ENCODE measurements at regions not wholly inside any gene's neighbourhood (a gene's known extent, or its start where the extent isn't known, plus 50 kb on each side); places are given as distances from the start of the nearest gene placed in this dataset.

DNA sequence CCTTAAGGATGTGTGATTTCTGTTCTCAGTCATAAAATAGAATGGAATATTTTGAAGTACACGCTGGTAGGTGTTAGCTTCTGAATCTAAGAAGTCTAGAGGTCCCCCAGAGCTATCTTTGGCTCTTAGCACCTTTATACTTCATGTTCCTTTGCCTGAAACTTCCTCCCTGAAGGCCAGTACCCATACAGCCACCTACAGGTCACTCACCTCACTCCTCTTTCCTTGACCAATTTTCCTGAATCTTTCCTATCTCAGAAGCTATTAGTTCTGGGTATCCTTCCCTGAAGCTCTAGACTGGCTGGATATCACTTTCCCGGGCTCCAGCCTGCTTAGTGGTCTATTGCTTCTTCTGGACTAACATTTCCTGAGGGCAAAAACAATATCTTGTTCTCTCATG, 93.4 kb upstream of the EDNRB start:
- no peak for DNase-seq (ENCODE audit: low spot score)

DNA sequence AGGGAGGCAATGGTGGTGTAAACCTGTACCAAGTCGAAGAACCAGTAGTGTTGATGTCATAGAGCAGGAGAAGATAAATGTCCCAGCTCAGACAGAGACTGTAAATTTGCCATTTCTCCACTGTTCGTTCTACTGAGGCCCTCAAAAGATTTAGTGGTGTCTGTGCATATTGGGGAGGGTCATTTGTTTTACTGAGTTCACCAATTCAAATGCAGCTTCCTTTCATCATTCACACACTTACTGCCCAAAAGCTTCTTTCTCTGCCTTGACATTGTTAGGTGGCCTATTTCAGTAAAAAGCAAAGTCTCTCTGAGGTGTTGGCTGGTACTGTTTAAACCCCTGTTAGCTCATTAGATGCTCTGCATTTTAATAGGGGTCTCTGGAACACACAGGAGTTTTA, 86.2 kb upstream of the EDNRB start:
- no peak for DNase-seq (ENCODE audit: low spot score)

DNA sequence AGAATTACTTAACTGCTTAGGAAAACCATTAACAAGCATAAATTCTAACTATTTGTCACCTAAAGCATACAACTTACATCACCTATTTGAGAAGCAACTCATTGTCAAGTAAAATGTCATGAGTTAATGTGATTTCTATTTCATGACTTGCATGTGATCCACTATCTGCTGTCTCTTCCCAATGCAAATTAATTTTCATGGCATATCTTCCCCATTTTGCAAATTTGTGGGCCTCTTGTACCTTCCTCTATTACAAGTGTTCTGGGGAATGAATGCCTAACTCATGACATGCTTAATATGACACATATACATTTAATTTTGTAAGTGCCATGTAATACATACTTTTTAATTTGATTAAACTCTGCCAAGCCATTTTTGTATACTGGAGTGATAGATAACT, 81.1 kb upstream of the EDNRB start:
- DNase-seq (ENCODE audit: low spot score) = no peak

DNA sequence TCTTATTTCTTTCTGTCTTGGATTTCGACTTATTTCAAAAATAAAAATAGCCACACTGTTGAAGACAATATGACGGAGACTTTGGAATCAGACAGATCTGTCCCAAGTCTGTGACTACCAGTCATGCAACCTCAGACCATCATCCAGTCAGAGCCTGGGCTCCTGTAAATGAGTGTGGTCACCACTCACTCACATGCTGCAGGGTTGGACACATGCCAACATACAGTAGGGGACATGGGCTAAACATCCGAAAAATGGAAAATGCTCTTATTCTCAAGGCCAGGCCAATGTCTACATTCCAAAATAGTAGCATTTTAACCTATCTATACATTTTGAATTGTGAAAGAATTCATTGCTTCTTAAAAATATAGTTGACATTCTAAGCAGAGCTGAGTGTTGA, 75.5 kb upstream of the EDNRB start:
- DNase-seq (ENCODE audit: low spot score) = no peak

DNA sequence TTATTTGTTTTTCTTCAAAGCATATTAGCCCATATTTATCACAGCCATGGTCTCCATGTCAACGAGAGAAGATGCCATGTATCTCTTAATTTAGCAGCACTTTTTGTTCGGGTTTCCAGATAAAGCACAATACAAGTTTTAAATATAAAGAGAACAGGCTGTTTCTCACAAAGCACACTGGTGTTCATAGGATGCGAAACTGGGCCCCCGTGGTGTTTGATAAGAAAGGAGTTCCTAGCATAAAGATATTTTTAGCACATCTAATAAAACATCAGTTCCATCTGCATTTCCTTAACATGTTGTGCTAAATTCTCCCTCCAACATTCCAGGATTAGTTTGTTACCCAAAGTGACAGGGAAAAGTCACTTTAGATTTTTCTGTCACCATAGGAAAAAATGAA, 72.4 kb upstream of the EDNRB start:
- no peak for DNase-seq (ENCODE audit: low spot score)

DNA sequence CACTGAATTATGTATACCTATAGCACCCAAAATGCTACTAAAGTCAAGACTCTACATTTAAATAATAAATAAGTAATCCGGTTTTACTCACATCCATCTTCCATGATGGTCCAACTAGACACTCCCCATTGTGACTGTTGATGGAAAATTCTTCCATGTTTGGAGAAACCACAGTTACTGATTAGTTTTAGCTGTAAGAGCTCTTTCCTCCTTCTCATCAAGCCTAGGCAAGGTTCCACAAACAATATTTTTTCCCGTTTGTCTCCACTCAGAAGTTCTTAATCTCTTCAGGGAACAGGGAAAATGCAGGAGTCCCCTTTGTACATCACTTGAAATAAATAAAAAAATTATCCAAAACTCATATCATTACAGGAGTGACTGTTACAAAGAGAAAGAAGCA, 70.7 kb upstream of the EDNRB start:
- no peak for DNase-seq (ENCODE audit: low spot score)

DNA sequence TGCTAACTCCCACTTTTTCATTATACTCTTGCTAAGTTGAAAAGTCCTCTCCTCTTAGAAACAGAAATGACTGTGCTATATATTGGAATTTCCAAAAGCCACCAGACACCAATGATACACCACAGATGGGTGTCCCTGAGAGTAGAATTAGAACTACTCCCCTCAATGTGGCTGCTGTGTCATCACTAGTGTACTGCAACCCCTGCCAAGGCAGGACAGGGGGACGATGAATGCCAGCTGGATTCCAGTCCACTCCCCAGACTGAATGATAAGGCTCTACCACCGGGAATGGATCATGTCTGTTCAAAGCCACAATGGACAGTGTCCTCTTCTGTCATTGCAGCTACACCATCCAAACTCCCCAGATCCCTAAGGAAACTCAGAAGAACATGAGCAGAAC, 69.7 kb upstream of the EDNRB start:
- no peak for DNase-seq (ENCODE audit: low spot score)

DNA sequence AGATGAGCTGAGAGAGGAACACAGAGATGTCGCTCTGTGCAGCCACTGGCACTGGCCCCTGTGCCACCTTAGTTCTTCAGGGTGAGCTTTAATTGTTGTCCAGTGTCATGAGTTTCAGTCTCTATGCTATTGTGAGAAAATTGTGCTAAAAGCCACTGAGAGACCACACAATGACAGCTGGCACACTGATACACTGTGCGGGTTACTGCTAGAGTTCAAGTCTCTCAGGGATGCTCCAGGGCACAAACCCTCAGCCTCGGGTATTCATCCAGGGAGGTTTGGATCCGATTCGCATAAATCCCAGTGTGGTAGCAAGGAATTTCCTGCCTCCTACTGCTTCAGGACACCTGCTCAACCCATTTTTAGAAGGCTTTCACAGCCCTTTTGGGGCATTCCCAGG, 68.1 kb upstream of the EDNRB start:
- DNase-seq (ENCODE audit: low spot score) = no peak

DNA sequence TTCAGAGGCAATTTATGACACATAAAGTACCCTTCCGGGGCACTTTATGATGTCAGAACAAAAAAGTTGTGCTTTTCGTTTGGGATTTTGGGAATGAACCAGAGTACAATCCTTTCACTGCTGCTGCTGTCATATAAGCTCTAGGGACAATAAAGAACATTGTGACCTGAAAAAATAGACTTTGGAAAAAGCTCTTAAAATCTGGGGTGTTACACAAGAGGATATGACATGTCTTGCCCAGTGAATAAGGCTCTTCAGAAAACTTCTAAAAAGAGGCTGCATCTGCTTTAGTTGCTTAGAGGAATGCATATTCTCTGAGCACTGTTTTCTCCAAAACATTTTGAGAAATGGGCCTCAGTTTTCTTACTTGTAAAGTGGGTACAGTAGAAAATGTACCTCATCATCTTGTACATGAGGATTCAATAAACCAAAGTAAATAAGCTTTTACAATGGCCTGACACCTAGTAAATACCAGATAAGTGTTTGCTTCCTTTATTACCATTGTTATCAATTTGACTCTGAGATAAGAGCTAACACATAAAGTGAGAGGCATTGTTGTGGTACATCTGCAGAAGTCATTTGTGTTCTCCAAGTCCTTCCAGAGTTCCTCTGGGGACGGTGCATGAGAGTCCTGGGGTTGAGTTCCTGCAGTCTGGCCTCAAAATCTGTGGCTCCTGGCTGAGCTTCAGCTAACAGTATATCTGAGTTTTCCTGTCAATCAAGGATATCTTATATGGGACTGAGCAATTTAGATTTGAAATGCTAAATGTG, 67.4 kb upstream of the EDNRB start:
- no peak for DNase-seq (ENCODE audit: low spot score)

DNA sequence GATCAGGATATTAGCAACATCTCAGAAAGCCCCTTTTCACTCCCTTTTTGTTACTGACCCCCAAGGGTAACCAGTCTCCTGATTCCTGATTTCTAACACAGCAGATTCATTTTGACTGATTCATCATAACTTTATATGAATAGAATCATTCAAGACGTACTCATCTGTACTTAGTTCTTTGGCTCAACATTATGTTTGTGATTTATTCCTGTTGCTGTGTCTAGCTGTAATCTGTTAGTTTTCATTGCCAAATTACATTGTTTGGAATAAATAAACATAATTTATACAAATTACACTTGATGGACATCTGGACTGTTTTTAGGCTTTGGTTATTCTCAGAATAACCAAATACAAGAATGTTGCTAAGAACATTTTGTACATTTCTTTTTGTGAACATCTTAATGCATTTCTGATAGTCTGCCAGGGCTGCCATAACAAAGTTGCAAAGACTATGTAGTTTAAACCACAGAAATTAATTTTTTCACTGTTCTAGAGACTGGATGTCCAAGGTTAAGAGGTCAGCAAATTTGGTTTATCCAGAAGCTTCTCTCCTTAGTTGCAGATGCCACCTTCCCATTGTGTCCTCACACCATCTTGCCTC, 62.8 kb upstream of the EDNRB start:
- no peak for DNase-seq (ENCODE audit: low spot score)

DNA sequence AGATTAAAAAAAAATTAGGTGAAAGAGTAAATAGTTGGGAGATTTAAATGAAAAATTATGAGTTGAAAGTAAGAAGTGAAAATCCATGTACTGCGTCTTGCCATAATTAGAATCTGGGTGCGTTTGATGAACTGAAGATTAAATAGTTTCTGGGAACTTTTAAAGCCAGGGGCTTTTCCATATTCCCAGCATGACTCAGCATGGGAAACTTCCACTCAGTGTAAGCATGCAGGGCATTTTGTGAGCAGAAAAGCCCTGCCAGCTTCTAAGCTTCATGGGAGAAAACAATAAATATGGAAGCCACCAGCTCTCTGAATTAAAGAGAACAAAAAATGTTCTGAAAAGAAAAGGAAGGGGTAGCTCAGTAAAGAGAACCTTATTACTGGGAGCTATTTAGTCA, 62.0 kb upstream of the EDNRB start:
- DNase-seq (ENCODE audit: low spot score) = no peak

DNA sequence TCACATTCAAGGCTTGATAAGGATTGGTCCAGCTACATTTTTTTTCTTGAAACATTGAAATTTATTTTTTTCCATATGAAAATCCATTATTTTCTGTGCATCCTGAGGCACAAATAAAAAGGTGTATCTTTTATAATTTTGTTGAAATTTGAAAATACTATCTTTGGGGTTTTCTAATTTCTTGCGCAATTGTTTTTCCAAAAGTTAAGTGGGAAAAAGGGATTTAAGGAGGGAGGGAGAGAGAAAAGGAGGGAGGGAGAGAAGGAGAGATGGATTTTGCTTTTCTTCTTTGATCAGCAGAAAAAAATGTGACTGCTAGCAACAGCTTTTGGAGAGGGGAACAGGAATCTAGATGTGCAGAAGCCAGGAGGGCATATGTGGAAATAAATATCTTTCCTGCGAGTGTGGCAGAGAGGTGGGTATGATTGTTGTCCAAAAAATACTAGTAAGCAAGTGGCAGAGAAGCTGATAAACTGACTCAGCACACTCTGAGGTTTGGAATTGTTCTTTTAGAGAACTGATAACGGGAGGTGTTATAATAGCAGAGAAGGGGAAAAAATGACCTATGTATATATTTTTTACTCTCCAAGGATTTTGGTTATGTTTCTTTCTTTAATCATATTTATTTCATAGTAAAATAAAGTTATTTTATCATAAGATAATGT, 61.2 kb upstream of the EDNRB start:
- DNase-seq (ENCODE audit: low spot score) = no peak

DNA sequence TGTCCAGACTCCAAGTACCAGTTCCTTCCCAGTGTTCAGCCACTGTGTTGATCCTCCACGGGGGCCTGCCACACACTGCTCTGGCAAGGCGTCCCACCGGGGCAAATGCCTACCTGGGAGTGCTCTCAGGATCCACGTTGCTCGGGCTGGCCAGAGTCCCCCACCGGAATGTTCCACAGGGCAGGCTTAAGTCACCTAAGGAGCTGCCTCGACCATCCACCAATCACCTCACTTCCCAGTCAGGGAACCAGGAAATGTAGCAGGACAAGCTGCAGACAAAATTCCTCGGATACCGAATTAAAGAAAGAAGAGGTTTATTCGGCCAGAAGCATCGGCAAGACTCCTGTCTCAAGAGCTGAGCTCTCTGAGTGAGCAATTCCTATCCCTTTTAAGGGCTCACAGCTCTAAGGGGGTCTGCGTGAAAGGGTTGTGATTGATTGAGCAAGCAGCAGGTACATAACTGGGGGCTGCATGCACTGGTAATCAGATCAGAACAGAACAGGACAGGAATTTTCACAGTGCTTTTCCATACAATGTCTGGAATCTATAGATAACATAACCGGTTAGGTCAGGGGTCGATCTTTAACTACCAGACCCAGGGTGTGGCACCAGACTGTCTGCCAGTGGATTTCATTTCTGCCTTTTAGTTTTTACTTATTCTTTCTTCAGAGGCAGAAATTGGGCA, 56.9 kb upstream of the EDNRB start:
- no peak for DNase-seq (ENCODE audit: low spot score)

DNA sequence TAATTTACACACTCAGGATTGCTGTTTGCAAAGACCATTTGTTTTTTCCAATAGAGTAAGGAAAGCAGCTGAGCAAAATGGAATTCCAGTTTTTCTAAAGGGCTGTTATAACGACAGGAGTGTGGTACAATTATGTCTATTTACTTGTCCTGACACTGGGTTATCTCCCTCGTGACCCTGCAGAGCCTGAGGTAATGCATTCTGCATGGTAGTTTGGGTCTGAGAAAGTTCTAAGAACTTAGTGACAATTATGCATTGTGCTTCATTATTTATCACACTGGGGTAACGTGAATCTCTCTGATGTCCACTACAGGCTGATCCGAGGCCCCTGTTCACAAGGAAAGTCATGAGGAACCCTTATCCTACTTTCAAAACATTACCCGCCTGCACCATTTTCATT, 50.7 kb upstream of the EDNRB start:
- peak; percentile 55 for DNase-seq (ENCODE audit: low spot score)

Data from COLO829 (cell line).